SK-N-SH (cell line): ENCODE measurements at regions not wholly inside any gene's neighbourhood (a gene's known extent, or its start where the extent isn't known, plus 50 kb on each side); places are given as distances from the start of the nearest gene placed in this dataset.

Source experiments
- CTCF ChIA-PET: fragments of 300-600, 350-600 bp; formaldehyde crosslinking; extraction: SDS; loops from one replicate; lab custom pipeline; 2021; lab: Yijun Ruan, JAX
- POLR2A ChIA-PET: fragments of 350-600 bp; sonication (Branson Sonifier 250); formaldehyde crosslinking; extraction: SDS; loops from one replicate; lab custom pipeline; 2020; ENCODE audit warnings: antibody characterized with exemption, inconsistent platforms; lab: Yijun Ruan, JAX
- DNase-seq: peaks from one replicate; pipeline ENCODE4 v3.0.0; 2012
- H2AFZ ChIP-seq: fragments of 200-600 bp; sonication (generic); 2 replicates; pipeline ENCODE4 v1.8.1; 2016; ENCODE audit warnings: antibody characterized with exemption, mild to moderate bottlenecking, low read depth
- H3F3A ChIP-seq: fragments of 200-600 bp; sonication (generic); replicated peaks from 2 replicates; pipeline ENCODE3; 2016; ENCODE audit warnings: antibody characterized with exemption, mild to moderate bottlenecking; ENCODE audit not compliant: insufficient read depth
- H3K27ac ChIP-seq, 2 experiments: fragments of 200-500 bp in 1 of 2; fragments of 200-600 bp in 1 of 2; sonication (Bioruptor generic) in 1 of 2; sonication (generic), shearing (Covaris generic) in 1 of 2; 2 replicates each; pipeline versions ENCODE4 v1.5.1 to v1.6.1; 2014 to 2016; ENCODE audit warnings: low read depth in 2 of 2, inconsistent platforms in 1 of 2, low read length in 1 of 2, mild to moderate bottlenecking in 1 of 2, mixed read lengths in 1 of 2
- H3K27me3 ChIP-seq: fragments of 200-600 bp; sonication (generic), shearing (Covaris generic); 2 replicates; pipeline ENCODE4 v1.6.1; 2016; ENCODE audit warnings: mixed run types; ENCODE audit not compliant: insufficient read depth
- H3K36me3 ChIP-seq, 2 experiments: fragments of 200-500 bp in 1 of 2; fragments of 200-600 bp in 1 of 2; sonication (Bioruptor generic) in 1 of 2; sonication (generic) in 1 of 2; replicated peaks in 1 of 2; 2 replicates each; pipeline versions ENCODE3 to v1.5.1; 2014 to 2016; ENCODE audit warnings: low read length in 1 of 2, mild to moderate bottlenecking in 1 of 2; ENCODE audit not compliant: insufficient read depth in 2 of 2, control insufficient read depth in 1 of 2
- H3K4me1 ChIP-seq, 2 experiments: fragments of 200-500 bp in 1 of 2; fragments of 200-600 bp in 1 of 2; sonication (Bioruptor generic) in 1 of 2; sonication (generic), shearing (Covaris generic) in 1 of 2; 2 replicates each; pipeline versions ENCODE4 v1.5.1 to v1.6.1; 2014 to 2016; ENCODE audit warnings: low read depth in 1 of 2, low read length in 1 of 2, mixed run types in 1 of 2; ENCODE audit not compliant: insufficient read depth in 2 of 2, control insufficient read depth in 1 of 2
- H3K4me2 ChIP-seq: fragments of 200-600 bp; sonication (generic), shearing (Covaris generic); 2 replicates; pipeline ENCODE4 v1.6.1; 2017; ENCODE audit warnings: mixed run types
- H3K4me3 ChIP-seq, 2 experiments: fragments of 200-500 bp in 1 of 2; fragments of 200-600 bp in 1 of 2; sonication (Bioruptor generic) in 1 of 2; sonication (generic), shearing (Covaris generic) in 1 of 2; 2 replicates each; pipeline versions ENCODE4 v1.5.1 to v1.8.1; 2014 to 2016; ENCODE audit warnings: low read depth in 2 of 2, inconsistent platforms in 1 of 2, low read length in 1 of 2, mild to moderate bottlenecking in 1 of 2, mixed read lengths in 1 of 2, moderate library complexity in 1 of 2
- H3K79me2 ChIP-seq: fragments of 200-600 bp; sonication (generic); 2 replicates; pipeline ENCODE4 v1.8.1; 2017; ENCODE audit warnings: mild to moderate bottlenecking; ENCODE audit not compliant: insufficient read depth
- H3K9ac ChIP-seq: fragments of 200-600 bp; sonication (generic); 2 replicates; pipeline ENCODE4 v1.6.1; 2017; ENCODE audit warnings: mixed run types
- H3K9me2 ChIP-seq: fragments of 200-600 bp; sonication (generic); 2 replicates; pipeline ENCODE4 v1.6.1; 2017; ENCODE audit warnings: mixed run types
- H3K9me3 ChIP-seq: fragments of 200-600 bp; sonication (generic); 2 replicates; pipeline ENCODE4 v1.6.1; 2017; ENCODE audit warnings: mixed run types, mild to moderate bottlenecking, moderate library complexity
- H4K20me1 ChIP-seq: fragments of 200-600 bp; sonication (generic); 2 replicates; pipeline ENCODE4 v1.6.1; 2017; ENCODE audit warnings: mild to moderate bottlenecking, mixed run types; ENCODE audit not compliant: insufficient read depth
- CHD2 ChIP-seq: fragments of 150-350 bp; IDR thresholded peaks from 2 replicates; pipeline ENCODE4 v1.6.1; 2018; ENCODE audit warnings: low read length; ENCODE audit not compliant: partially characterized antibody
- ELF1 ChIP-seq: IDR thresholded peaks from 2 replicates; pipeline ENCODE4 v1.4.0; 2012
- EP300 ChIP-seq, 2 experiments: IDR thresholded peaks; 2 replicates each; pipeline versions ENCODE4 v1.4.0 to v1.6.1; 2012; ENCODE audit warnings: borderline replicate concordance in 1 of 2, low read depth in 1 of 2, low read length in 1 of 2
- EZH2phosphoT487 ChIP-seq: fragments of 200-600 bp; sonication (generic); IDR thresholded peaks from 2 replicates; pipeline ENCODE4 v1.6.1; 2017; ENCODE audit warnings: low read depth, mixed run types, mild to moderate bottlenecking, antibody characterized with exemption, moderate library complexity, borderline replicate concordance
- FOSL2 ChIP-seq: IDR thresholded peaks from 2 replicates; pipeline ENCODE4 v1.4.0; 2012; ENCODE audit warnings: low read depth, mild to moderate bottlenecking, moderate library complexity, borderline replicate concordance
- GABPA ChIP-seq: IDR thresholded peaks from 2 replicates; pipeline ENCODE4 v1.4.0; 2012; ENCODE audit warnings: low read depth, mild to moderate bottlenecking
- JUND ChIP-seq: IDR thresholded peaks from 2 replicates; pipeline ENCODE4 v1.4.0; 2012
- MXI1 ChIP-seq: IDR thresholded peaks from 2 replicates; pipeline ENCODE4 v1.6.1; 2012; ENCODE audit warnings: mild to moderate bottlenecking, low read depth, low read length, improper control_type of control experiment
- NFIC ChIP-seq: IDR thresholded peaks from 2 replicates; pipeline ENCODE4 v1.4.0; 2012; ENCODE audit warnings: borderline replicate concordance
- NRF1 ChIP-seq: IDR thresholded peaks from 2 replicates; pipeline ENCODE4 v1.6.1; 2012; ENCODE audit warnings: low read depth, mild to moderate bottlenecking, low read length
- POLR2AphosphoS5 ChIP-seq: IDR thresholded peaks from 2 replicates; pipeline ENCODE4 v1.6.1; 2012; ENCODE audit warnings: low read depth, low read length
- RAD21 ChIP-seq: IDR thresholded peaks from 2 replicates; pipeline ENCODE4 v1.6.1; 2012; ENCODE audit warnings: mild to moderate bottlenecking, low read length
- RFX5 ChIP-seq: IDR thresholded peaks from 2 replicates; pipeline ENCODE4 v1.6.1; 2012; ENCODE audit warnings: mild to moderate bottlenecking, improper control_type of control experiment, low read length
- RXRA ChIP-seq: IDR thresholded peaks from 2 replicates; pipeline ENCODE4 v1.4.0; 2012; ENCODE audit warnings: low read depth, mild to moderate bottlenecking, borderline replicate concordance
- TCF12 ChIP-seq: IDR thresholded peaks from 2 replicates; pipeline ENCODE4 v1.4.0; 2012
- USF2 ChIP-seq: fragments of 150-350 bp; IDR thresholded peaks from 2 replicates; pipeline ENCODE4 v1.6.1; 2017; ENCODE audit warnings: antibody characterized with exemption, low read length, low read depth, borderline replicate concordance
- YY1 ChIP-seq: IDR thresholded peaks from 2 replicates; pipeline ENCODE4 v1.4.0; 2012; ENCODE audit warnings: low read depth, mild to moderate bottlenecking
- WGBS: methylation state at CpG from one replicate; pipeline ENCODE4 v1.1.6; 2017; ENCODE audit warnings: low lambda C conversion rate; 5-methylcytosine and 5-hydroxymethylcytosine counted together
- TF ChIP-seq, protein P1 (sequence below): IDR thresholded peaks from 2 replicates; pipeline ENCODE4 v1.4.0; 2012; ENCODE audit warnings: low read depth
- TF ChIP-seq, protein P2 (sequence below): IDR thresholded peaks from 2 replicates; pipeline ENCODE4 v1.6.1; 2012; ENCODE audit warnings: mild to moderate bottlenecking, low read depth, low read length, moderate library complexity

- POLR2A ChIA-PET, result no interaction called here
- no peak for DNase-seq
- H3K4me2 ChIP-seq, result no peak overlapping the region
- no peak overlapping the region for H3K4me3 ChIP-seq
- WGBS, result 31% methylated on average over 3 of the region's 3 CpGs
- no peaks in the 10 kb centered on the region for H3K36me3 ChIP-seq
- H3K4me1 ChIP-seq, result no peaks in the 10 kb centered on the region
- H3K27me3 ChIP-seq, result peaks cover 4% of the 10 kb centered on the region; the same call in 1 of the 2 replicates
- CTCF ChIA-PET, result no interaction called here
- H3F3A ChIP-seq, result no peaks in the 10 kb centered on the region
- no peaks in the 10 kb centered on the region for H3K9me2 ChIP-seq
- H2AFZ ChIP-seq, result no peak overlapping the region
- H3K79me2 ChIP-seq, result no peaks in the 10 kb centered on the region
- no peak overlapping the region for H3K27ac ChIP-seq
- TF ChIP-seq NRF1 (no peak), USF2 (no peak), POLR2AphosphoS5 (no peak), YY1 (no peak), RAD21 (no peak), ELF1 (no peak), FOSL2 (no peak), EP300 (IDR thresholded peaks at IDR 0.05; ENCODE audit: borderline replicate concordance in 1 of 2, low read depth in 1 of 2, low read length in 1 of 2) (no peak), GABPA (no peak), RXRA (no peak), EZH2phosphoT487 (no peak), NFIC (no peak), RFX5 (no peak), TCF12 (no peak), MXI1 (no peak), CHD2 (no peak), JUND (no peak)
- TF ChIP-seq, protein P1, sequence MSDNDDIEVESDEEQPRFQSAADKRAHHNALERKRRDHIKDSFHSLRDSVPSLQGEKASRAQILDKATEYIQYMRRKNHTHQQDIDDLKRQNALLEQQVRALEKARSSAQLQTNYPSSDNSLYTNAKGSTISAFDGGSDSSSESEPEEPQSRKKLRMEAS, result no peak
- TF ChIP-seq, protein P2, sequence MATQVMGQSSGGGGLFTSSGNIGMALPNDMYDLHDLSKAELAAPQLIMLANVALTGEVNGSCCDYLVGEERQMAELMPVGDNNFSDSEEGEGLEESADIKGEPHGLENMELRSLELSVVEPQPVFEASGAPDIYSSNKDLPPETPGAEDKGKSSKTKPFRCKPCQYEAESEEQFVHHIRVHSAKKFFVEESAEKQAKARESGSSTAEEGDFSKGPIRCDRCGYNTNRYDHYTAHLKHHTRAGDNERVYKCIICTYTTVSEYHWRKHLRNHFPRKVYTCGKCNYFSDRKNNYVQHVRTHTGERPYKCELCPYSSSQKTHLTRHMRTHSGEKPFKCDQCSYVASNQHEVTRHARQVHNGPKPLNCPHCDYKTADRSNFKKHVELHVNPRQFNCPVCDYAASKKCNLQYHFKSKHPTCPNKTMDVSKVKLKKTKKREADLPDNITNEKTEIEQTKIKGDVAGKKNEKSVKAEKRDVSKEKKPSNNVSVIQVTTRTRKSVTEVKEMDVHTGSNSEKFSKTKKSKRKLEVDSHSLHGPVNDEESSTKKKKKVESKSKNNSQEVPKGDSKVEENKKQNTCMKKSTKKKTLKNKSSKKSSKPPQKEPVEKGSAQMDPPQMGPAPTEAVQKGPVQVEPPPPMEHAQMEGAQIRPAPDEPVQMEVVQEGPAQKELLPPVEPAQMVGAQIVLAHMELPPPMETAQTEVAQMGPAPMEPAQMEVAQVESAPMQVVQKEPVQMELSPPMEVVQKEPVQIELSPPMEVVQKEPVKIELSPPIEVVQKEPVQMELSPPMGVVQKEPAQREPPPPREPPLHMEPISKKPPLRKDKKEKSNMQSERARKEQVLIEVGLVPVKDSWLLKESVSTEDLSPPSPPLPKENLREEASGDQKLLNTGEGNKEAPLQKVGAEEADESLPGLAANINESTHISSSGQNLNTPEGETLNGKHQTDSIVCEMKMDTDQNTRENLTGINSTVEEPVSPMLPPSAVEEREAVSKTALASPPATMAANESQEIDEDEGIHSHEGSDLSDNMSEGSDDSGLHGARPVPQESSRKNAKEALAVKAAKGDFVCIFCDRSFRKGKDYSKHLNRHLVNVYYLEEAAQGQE, result no peak
- no peak overlapping the region for H3K9ac ChIP-seq
- H3K9me3 ChIP-seq, result no peaks in the 10 kb centered on the region
- no peaks in the 10 kb centered on the region for H4K20me1 ChIP-seq
Measured at GRCh38 chr6:4586469-4586859, 189.7 kb upstream of the CDYL start.
